ENCODE measurements at regions not wholly inside any gene's neighbourhood (a gene's known extent, or its start where the extent isn't known, plus 50 kb on each side); places are given as distances from the start of the nearest gene placed in this dataset.

GRCh38 chr1:80163686-80164085, 1157.2 kb upstream of the ADGRL4 start:
- Histone ChIP-seq H3K4me2 (ENCODE audit: low read length) (no peak overlapping the region), H3K36me3 (ENCODE audit: insufficient read depth, low read length) (no peaks in the 10 kb centered on the region), H2AFZ (ENCODE audit: low read length) (no peak overlapping the region), H3K4me1 (ENCODE audit: insufficient read depth, low read length, poor library complexity, severe bottlenecking) (no peaks in the 10 kb centered on the region), H3K9me2 (ENCODE audit: insufficient read depth, low read length) (no peaks in the 10 kb centered on the region), H3K4me3 (ENCODE audit: low read depth, low read length, poor library complexity, severe bottlenecking) (no peak overlapping the region), H3K27ac (ENCODE audit: low read depth, low read length, poor library complexity, severe bottlenecking) (no peak overlapping the region), H3K9me3 (ENCODE audit: low read length) (no peaks in the 10 kb centered on the region), H3K79me2 (ENCODE audit: insufficient read depth, low read depth, low read length) (no peaks in the 10 kb centered on the region), H4K20me1 (ENCODE audit: insufficient read depth, low read length) (no peaks in the 10 kb centered on the region; the same call in 1 of the 2 replicates)
- DNase-seq (ENCODE audit: low spot score) = no peak
- POLR2A ChIA-PET = interaction anchor here (1.2 kb wide), 1 partner anchor 11 kb away, joined by 5 read pairs; no protein-coding TSS in a partner anchor
- CTCF ChIA-PET (ENCODE audit: unreplicated experiment) = no interaction called here
- intact Hi-C loops (cut with micrococcal nuclease; ENCODE audit: unreplicated experiment) = no loop called here
- TF ChIP-seq EZH2phosphoT487 (IDR thresholded peaks at IDR 0.05; ENCODE audit: borderline replicate concordance, low read depth, low read length) (no peak), CTCF (conservative IDR thresholded peaks at IDR 0.05; ENCODE audit: low read length) (no peak)
- BruUV-seq (replicated peaks) = no TSS peak

- Histone ChIP-seq H3K4me2 (ENCODE audit: low read length) (no peak overlapping the region), H3K27ac (ENCODE audit: low read depth, low read length, poor library complexity, severe bottlenecking) (no peak overlapping the region), H3K9me2 (ENCODE audit: insufficient read depth, low read length) (no peaks in the 10 kb centered on the region), H3K9me3 (ENCODE audit: low read length) (no peaks in the 10 kb centered on the region), H3K4me3 (ENCODE audit: low read depth, low read length, poor library complexity, severe bottlenecking) (no peak overlapping the region), H3K79me2 (ENCODE audit: insufficient read depth, low read depth, low read length) (no peaks in the 10 kb centered on the region), H3K36me3 (ENCODE audit: insufficient read depth, low read length) (no peaks in the 10 kb centered on the region), H2AFZ (ENCODE audit: low read length) (no peak overlapping the region), H4K20me1 (ENCODE audit: insufficient read depth, low read length) (no peaks in the 10 kb centered on the region), H3K4me1 (ENCODE audit: insufficient read depth, low read length, poor library complexity, severe bottlenecking) (no peaks in the 10 kb centered on the region)
- intact Hi-C loops (cut with micrococcal nuclease; ENCODE audit: unreplicated experiment) = no loop called here
- CTCF ChIA-PET (ENCODE audit: unreplicated experiment) = no interaction called here
- POLR2A ChIA-PET = no interaction called here
- TF ChIP-seq EZH2phosphoT487 (IDR thresholded peaks at IDR 0.05; ENCODE audit: borderline replicate concordance, low read depth, low read length) = no peak
- TF ChIP-seq CTCF (conservative IDR thresholded peaks at IDR 0.05; ENCODE audit: low read length) = no peak
- BruUV-seq (replicated peaks) = no TSS peak
- DNase-seq (ENCODE audit: low spot score) = no peak
These were observed 1152.2 kb upstream of the ADGRL4 start for GRCh38 chr1:80158771-80159170.

- Histone ChIP-seq H4K20me1 (ENCODE audit: insufficient read depth, low read length) (no peaks in the 10 kb centered on the region), H3K27ac (ENCODE audit: low read depth, low read length, poor library complexity, severe bottlenecking) (no peak overlapping the region), H3K9me2 (ENCODE audit: insufficient read depth, low read length) (no peaks in the 10 kb centered on the region), H3K4me2 (ENCODE audit: low read length) (no peak overlapping the region), H3K79me2 (ENCODE audit: insufficient read depth, low read depth, low read length) (no peaks in the 10 kb centered on the region), H3K4me3 (ENCODE audit: low read depth, low read length, poor library complexity, severe bottlenecking) (no peak overlapping the region), H3K36me3 (ENCODE audit: insufficient read depth, low read length) (no peaks in the 10 kb centered on the region), H3K9me3 (ENCODE audit: low read length) (no peaks in the 10 kb centered on the region), H3K4me1 (ENCODE audit: insufficient read depth, low read length, poor library complexity, severe bottlenecking) (no peaks in the 10 kb centered on the region), H2AFZ (ENCODE audit: low read length) (no peak overlapping the region)
- BruUV-seq (replicated peaks) = no TSS peak
- ChIA-PET POLR2A (no interaction called here), CTCF (ENCODE audit: unreplicated experiment) (no interaction called here)
- TF ChIP-seq EZH2phosphoT487 (IDR thresholded peaks at IDR 0.05; ENCODE audit: borderline replicate concordance, low read depth, low read length) (no peak), CTCF (conservative IDR thresholded peaks at IDR 0.05; ENCODE audit: low read length) (no peak)
- DNase-seq (ENCODE audit: low spot score) = no peak
- intact Hi-C loops (cut with micrococcal nuclease; ENCODE audit: unreplicated experiment) = no loop called here
These were observed 1151.7 kb upstream of the ADGRL4 start for GRCh38 chr1:80158266-80158665.
